Neural cell (in vitro differentiated cells): ENCODE measurements at regions not wholly inside any gene's neighbourhood (a gene's known extent, or its start where the extent isn't known, plus 50 kb on each side); places are given as distances from the start of the nearest gene placed in this dataset.

ENCODE experiments used
- H2AFZ ChIP-seq: fragments of 200-600, 300-800 bp; sonication (generic), shearing (Covaris generic); 2 replicates; pipeline ENCODE4 v1.6.0; 2014; ENCODE audit warnings: low read depth, mild to moderate bottlenecking, antibody characterized with exemption, low read length, moderate library complexity
- H3F3A ChIP-seq: fragments of 200-600 bp; shearing (Covaris generic); 2 replicates; pipeline ENCODE4 v1.6.1; 2016; ENCODE audit warnings: mild to moderate bottlenecking, moderate library complexity, mixed read lengths, antibody characterized with exemption, low read length; ENCODE audit not compliant: insufficient read depth, poor library complexity, severe bottlenecking
- H3K27ac ChIP-seq: fragments of 200-600, 300-800 bp; sonication (generic), shearing (Covaris generic); 2 replicates; pipeline ENCODE4 v1.5.1; 2014; ENCODE audit warnings: mild to moderate bottlenecking, low read length, moderate library complexity
- H3K27me3 ChIP-seq: fragments of 300-800, 200-600 bp; sonication (generic), shearing (Covaris generic); 2 replicates; pipeline ENCODE4 v1.6.0; 2014; ENCODE audit warnings: mild to moderate bottlenecking, low read depth, low read length, moderate library complexity; ENCODE audit not compliant: insufficient read depth
- H3K36me3 ChIP-seq: fragments of 300-800, 200-600 bp; sonication (generic), shearing (Covaris generic); 2 replicates; pipeline ENCODE4 v1.5.1; 2014; ENCODE audit warnings: mild to moderate bottlenecking, antibody characterized with exemption, low read length, moderate library complexity; ENCODE audit not compliant: insufficient read depth
- H3K4me2 ChIP-seq: fragments of 300-800, 200-600 bp; sonication (generic), shearing (Covaris generic); 2 replicates; pipeline ENCODE4 v1.6.0; 2014; ENCODE audit warnings: mild to moderate bottlenecking, low read length
- H3K4me3 ChIP-seq: fragments of 300-800, 200-600 bp; sonication (generic), shearing (Covaris generic); 2 replicates; pipeline ENCODE4 v1.5.1; 2014; ENCODE audit warnings: mild to moderate bottlenecking, low read length, moderate library complexity
- H3K79me2 ChIP-seq: fragments of 200-600 bp; shearing (Covaris generic); replicated peaks from 2 replicates; pipeline ENCODE4 v1.6.0; 2014; ENCODE audit warnings: mild to moderate bottlenecking, low read length, moderate library complexity; ENCODE audit not compliant: insufficient read depth
- H3K9ac ChIP-seq: fragments of 300-800, 200-600 bp; sonication (generic), shearing (Covaris generic); 2 replicates; pipeline ENCODE4 v1.6.1; 2016; ENCODE audit warnings: mild to moderate bottlenecking, low read length, mixed read lengths
- H3K9me2 ChIP-seq: fragments of 200-600 bp; shearing (Covaris generic); 2 replicates; pipeline ENCODE4 v1.6.1; 2016; ENCODE audit warnings: mild to moderate bottlenecking, low read length, mixed read lengths; ENCODE audit not compliant: insufficient read depth
- H3K9me3 ChIP-seq: fragments of 200-600, 300-800 bp; sonication (generic), shearing (Covaris generic); 2 replicates; pipeline ENCODE4 v1.6.1; 2016; ENCODE audit warnings: mild to moderate bottlenecking, mixed run types, low read length, moderate library complexity, mixed read lengths
- H4K20me1 ChIP-seq: fragments of 200-600 bp; shearing (Covaris generic); 2 replicates; pipeline ENCODE4 v1.6.1; 2016; ENCODE audit warnings: mild to moderate bottlenecking, mixed run types; ENCODE audit not compliant: insufficient read depth
- CTCF ChIP-seq: fragments of 450-650 bp; IDR thresholded peaks from 2 replicates; pipeline ENCODE4 v1.5.1; 2014; ENCODE audit warnings: antibody characterized with exemption, mild to moderate bottlenecking, moderate library complexity; ENCODE audit not compliant: poor library complexity, severe bottlenecking
- EP300 ChIP-seq: fragments of 450-650 bp; conservative IDR thresholded peaks from 2 replicates; pipeline ENCODE4 v1.6.1; 2014; ENCODE audit warnings: antibody characterized with exemption, mild to moderate bottlenecking, moderate library complexity; ENCODE audit not compliant: poor library complexity, severe bottlenecking
- EZH2 ChIP-seq: fragments of 200-600, 300-800 bp; shearing (Covaris generic), sonication (generic); IDR thresholded peaks from 2 replicates; pipeline ENCODE4 v1.6.1; 2014; ENCODE audit warnings: antibody characterized with exemption, low read length, borderline replicate concordance, mild to moderate bottlenecking; ENCODE audit not compliant: insufficient read depth, poor library complexity, severe bottlenecking
- MXI1 ChIP-seq: fragments of 450-650 bp; conservative IDR thresholded peaks from 2 replicates; pipeline ENCODE4 v1.6.1; 2014; ENCODE audit warnings: antibody characterized with exemption, mild to moderate bottlenecking; ENCODE audit not compliant: poor library complexity, severe bottlenecking
- POLR2AphosphoS5 ChIP-seq: IDR thresholded peaks from 2 replicates; pipeline ENCODE4 v1.6.1; 2012
- RAD21 ChIP-seq: fragments of 450-650 bp; conservative IDR thresholded peaks from 2 replicates; pipeline ENCODE4 v1.6.1; 2014; ENCODE audit warnings: antibody characterized with exemption, mild to moderate bottlenecking, moderate library complexity
- REST ChIP-seq: IDR thresholded peaks from 2 replicates; pipeline ENCODE4 v1.6.1; 2012; ENCODE audit warnings: borderline replicate concordance
- SMC3 ChIP-seq: fragments of 450-650 bp; conservative IDR thresholded peaks from 2 replicates; pipeline ENCODE4 v1.6.1; 2014; ENCODE audit warnings: antibody characterized with exemption, mild to moderate bottlenecking, moderate library complexity; ENCODE audit not compliant: poor library complexity
- TAF1 ChIP-seq: IDR thresholded peaks from 2 replicates; pipeline ENCODE4 v1.6.1; 2012; ENCODE audit warnings: low read depth

GRCh38 chr6:169960521-169960885 lies 209.1 kb downstream of the ERMARD start:
- TF ChIP-seq EZH2 (no peak), TAF1 (no peak), SMC3 (no peak), MXI1 (no peak), RAD21 (no peak), CTCF (no peak), REST (no peak), EP300 (no peak), POLR2AphosphoS5 (no peak)
- no peak overlapping the region for H3K4me3 ChIP-seq
- no peak overlapping the region for H3K9ac ChIP-seq
- H3K79me2 ChIP-seq, result no peaks in the 10 kb centered on the region
- H3K9me3 ChIP-seq, result no peaks in the 10 kb centered on the region
- H4K20me1 ChIP-seq, result no peaks in the 10 kb centered on the region
- no peak overlapping the region for H3K27ac ChIP-seq
- no peaks in the 10 kb centered on the region for H3K36me3 ChIP-seq
- no peak overlapping the region for H2AFZ ChIP-seq
- no peaks in the 10 kb centered on the region for H3F3A ChIP-seq
- H3K9me2 ChIP-seq, result no peaks in the 10 kb centered on the region
- H3K4me2 ChIP-seq, result no peak overlapping the region
- no peaks in the 10 kb centered on the region for H3K27me3 ChIP-seq

GRCh38 chr6:169960003-169960344 lies 208.6 kb downstream of the ERMARD start:
- TF ChIP-seq EZH2, result no peak
- no peak for TF ChIP-seq SMC3
- no peak for TF ChIP-seq CTCF
- TF ChIP-seq POLR2AphosphoS5, result no peak
- TF ChIP-seq TAF1, result no peak
- Histone ChIP-seq H3K27me3 (no peaks in the 10 kb centered on the region), H4K20me1 (no peaks in the 10 kb centered on the region), H3F3A (no peaks in the 10 kb centered on the region), H3K36me3 (no peaks in the 10 kb centered on the region), H3K4me3 (no peak overlapping the region), H3K9me2 (no peaks in the 10 kb centered on the region), H3K9ac (no peak overlapping the region), H3K4me2 (no peak overlapping the region), H2AFZ (no peak overlapping the region), H3K27ac (no peak overlapping the region), H3K9me3 (no peaks in the 10 kb centered on the region), H3K79me2 (no peaks in the 10 kb centered on the region)
